Memory B cell (primary cell): ENCODE measurements at regions not wholly inside any gene's neighbourhood (a gene's known extent, or its start where the extent isn't known, plus 50 kb on each side); places are given as distances from the start of the nearest gene placed in this dataset.
"Not testable (repeated sequence)": the region's sequence is repeated elsewhere in the genome, so short reads cannot be mapped to it uniquely, and the experiment has no call there.

Experiments used
- ATAC-seq: fragments of 150-1000 bp; cut with Tn5 transposase; 2 replicates; pipeline ENCODE4 v1.10.0; 2021; ENCODE audit warnings: low read depth, mild to moderate bottlenecking, moderate library complexity
- DNase-seq, 2 donors: peaks; one replicate each; pipeline ENCODE4 v3.0.0; 2022; ENCODE audit warnings: low spot score in 2 of 2
- H3K27ac Mint-ChIP-seq: one replicate; pipeline ENCODE4 v1.8.0; 2022; ENCODE audit warnings: mild to moderate bottlenecking, moderate library complexity, mixed read lengths
- H3K27me3 Mint-ChIP-seq: one replicate; pipeline ENCODE4 v1.8.0; 2022; ENCODE audit warnings: mixed read lengths
- H3K36me3 Mint-ChIP-seq: one replicate; pipeline ENCODE4 v1.8.0; 2022; ENCODE audit warnings: mild to moderate bottlenecking, mixed read lengths
- H3K4me1 Mint-ChIP-seq: one replicate; pipeline ENCODE4 v1.8.0; 2022; ENCODE audit warnings: mixed read lengths
- H3K4me3 Mint-ChIP-seq: one replicate; pipeline ENCODE4 v1.8.0; 2022; ENCODE audit warnings: mild to moderate bottlenecking, moderate library complexity, mixed read lengths
- H3K9me3 Mint-ChIP-seq: one replicate; pipeline ENCODE4 v1.8.0; 2022; ENCODE audit warnings: mixed read lengths

DNA sequence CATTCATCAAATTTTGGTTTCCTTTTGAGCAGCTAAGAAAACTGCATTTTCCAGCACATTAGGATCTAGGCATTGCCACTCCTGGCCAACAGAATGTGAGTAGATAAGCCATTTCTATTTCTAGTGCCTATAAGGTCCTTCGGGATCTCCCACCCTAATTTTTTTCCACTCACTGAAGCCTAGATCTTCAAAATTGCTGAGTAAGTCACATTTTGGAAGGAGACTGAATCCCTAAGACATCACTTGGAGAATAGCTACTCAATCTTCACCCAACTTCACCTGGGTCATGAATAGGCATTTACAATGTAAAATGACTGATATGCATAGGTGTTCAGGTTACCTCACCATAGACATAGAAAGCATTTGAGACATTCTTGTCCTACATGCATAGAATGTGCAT lies 548.1 kb upstream of the GYPC start:
- Mint-ChIP-seq H3K36me3 (no peaks in the 10 kb centered on the region), H3K9me3 (peaks cover 5% of the 10 kb centered on the region), H3K4me3 (no peak overlapping the region), H3K4me1 (no peaks in the 10 kb centered on the region), H3K27me3 (no peaks in the 10 kb centered on the region), H3K27ac (no peak overlapping the region)
- DNase-seq (no peak), ATAC-seq (no peak)

DNA sequence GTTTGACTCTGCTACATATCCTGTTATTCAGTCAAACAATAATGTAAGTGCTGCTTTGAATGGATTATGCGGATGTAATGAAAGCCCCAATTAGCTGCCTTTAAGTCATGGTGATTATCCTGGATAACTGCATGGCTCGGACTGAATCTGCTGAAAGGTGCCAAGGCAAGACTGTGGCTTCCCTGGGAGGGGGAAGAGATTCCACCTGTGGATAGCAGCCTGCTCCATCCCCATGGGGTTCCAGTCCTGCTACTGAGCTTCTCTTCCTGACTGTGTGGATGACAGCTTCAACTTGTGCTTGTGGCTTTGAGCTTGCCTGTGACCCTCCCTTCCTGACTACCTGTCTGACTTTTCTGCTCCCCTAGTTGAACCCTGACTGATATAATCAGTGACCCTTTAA lies 540.0 kb upstream of the GYPC start:
- H3K27ac Mint-ChIP-seq: no peak overlapping the region
- ATAC-seq (no peak), DNase-seq (no peak)
- H3K4me3 Mint-ChIP-seq: no peak overlapping the region
- no peaks in the 10 kb centered on the region for H3K27me3 Mint-ChIP-seq
- no peaks in the 10 kb centered on the region for H3K36me3 Mint-ChIP-seq
- no peaks in the 10 kb centered on the region for H3K4me1 Mint-ChIP-seq
- H3K9me3 Mint-ChIP-seq: peaks cover 8% of the 10 kb centered on the region

DNA sequence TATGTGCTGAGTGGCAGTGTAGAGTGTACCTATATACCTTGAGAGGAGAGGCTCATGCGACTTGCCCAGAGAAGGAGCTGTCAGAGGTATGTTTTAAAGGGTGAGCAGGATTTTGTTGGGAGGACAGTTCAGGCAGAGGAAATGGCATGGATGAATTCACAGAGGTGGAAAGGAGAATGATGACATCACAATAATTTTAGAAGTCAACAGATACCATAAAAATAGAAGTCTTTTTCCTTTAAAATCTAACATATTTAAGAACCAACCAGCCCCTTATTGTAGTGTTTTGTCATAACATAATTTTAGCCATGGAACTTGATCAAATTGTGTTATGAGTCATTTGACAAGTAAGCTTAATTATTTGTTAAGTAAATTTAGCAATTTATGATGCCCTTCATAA lies 538.1 kb upstream of the GYPC start:
- H3K27me3 Mint-ChIP-seq: no peaks in the 10 kb centered on the region
- no peaks in the 10 kb centered on the region for H3K36me3 Mint-ChIP-seq
- H3K9me3 Mint-ChIP-seq: peaks cover 7% of the 10 kb centered on the region
- no peak overlapping the region for H3K27ac Mint-ChIP-seq
- no peak for ATAC-seq
- no peak for DNase-seq
- no peak overlapping the region for H3K4me3 Mint-ChIP-seq
- H3K4me1 Mint-ChIP-seq: no peaks in the 10 kb centered on the region

DNA sequence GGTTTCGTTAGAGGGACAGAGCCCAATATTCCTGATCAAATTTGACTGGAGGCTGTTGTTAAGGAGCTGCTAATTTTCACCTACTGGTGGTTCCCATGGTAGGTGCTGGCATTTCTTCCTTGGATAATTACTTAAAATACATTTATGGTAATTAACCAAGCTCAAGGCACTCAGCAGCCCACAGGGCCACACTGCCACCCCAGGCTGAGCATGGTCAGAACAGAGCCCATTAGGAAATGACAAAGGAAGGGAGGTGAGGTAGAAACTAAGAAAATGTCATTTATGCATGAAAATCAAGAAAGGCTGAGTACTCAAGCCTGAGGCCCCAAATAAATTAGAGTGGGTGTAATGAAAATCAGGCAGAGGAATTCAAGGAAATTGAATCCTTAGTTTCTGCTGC lies 510.2 kb upstream of the GYPC start:
- ATAC-seq (no peak), DNase-seq (no peak)
- H3K27me3 Mint-ChIP-seq: no peaks in the 10 kb centered on the region
- no peak overlapping the region for H3K4me3 Mint-ChIP-seq
- H3K9me3 Mint-ChIP-seq: peaks cover 9% of the 10 kb centered on the region
- H3K36me3 Mint-ChIP-seq: no peaks in the 10 kb centered on the region
- H3K27ac Mint-ChIP-seq: no peak overlapping the region
- H3K4me1 Mint-ChIP-seq: no peaks in the 10 kb centered on the region

DNA sequence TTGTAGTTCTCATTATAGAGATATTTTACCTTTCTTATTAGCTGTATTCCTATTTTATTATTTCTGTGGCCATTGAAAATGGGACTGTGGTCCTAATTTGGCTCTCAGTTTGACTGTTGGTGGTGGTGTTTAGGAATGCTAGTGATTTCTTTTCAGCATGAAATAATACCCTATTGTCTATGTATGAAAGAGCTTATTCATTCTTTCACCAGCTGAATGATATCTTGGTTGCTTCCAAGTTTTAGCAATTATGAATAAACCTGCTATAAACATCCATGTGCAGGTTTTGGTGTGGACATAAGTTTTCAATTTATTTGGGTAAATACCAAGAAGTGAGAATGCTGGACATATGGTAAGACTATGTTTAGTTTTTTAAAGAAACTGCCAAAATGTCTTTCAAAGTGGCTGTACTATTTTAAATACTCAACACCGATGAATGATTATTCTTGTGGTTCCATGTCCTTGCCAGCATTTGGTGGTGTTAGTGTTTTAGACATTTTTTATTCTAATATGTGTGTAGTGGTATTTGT lies 501.6 kb upstream of the GYPC start:
- DNase-seq (no peak), ATAC-seq (no peak)
- Mint-ChIP-seq H3K27ac (no peak overlapping the region), H3K4me3 (no peak overlapping the region), H3K36me3 (no peaks in the 10 kb centered on the region), H3K9me3 (peaks cover 10% of the 10 kb centered on the region), H3K27me3 (no peaks in the 10 kb centered on the region), H3K4me1 (no peaks in the 10 kb centered on the region)

DNA sequence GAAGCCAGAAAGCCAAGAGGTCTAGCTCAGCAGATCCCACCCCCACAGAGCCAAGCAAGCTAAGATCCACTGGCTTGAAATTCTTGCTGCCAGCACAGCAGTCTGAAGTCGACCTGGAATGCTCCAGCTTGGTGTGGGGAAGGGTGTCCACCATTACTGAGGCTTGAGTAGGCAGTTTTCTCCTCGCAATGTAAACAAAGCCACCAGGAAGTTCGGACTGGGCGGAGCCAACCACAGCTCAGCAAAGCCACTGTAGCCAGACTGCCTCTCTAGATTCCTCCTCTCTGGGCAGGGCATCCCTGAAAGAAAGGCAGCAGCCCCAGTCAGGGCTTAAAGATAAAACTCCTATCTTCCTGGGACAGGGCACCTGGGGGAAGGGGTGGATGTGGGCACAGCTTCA lies 495.0 kb upstream of the GYPC start:
- DNase-seq, H3K4me3 Mint-ChIP-seq, H3K27ac Mint-ChIP-seq, H3K4me1 Mint-ChIP-seq, H3K27me3 Mint-ChIP-seq, H3K36me3 Mint-ChIP-seq, H3K9me3 Mint-ChIP-seq, ATAC-seq: not testable (repeated sequence)

DNA sequence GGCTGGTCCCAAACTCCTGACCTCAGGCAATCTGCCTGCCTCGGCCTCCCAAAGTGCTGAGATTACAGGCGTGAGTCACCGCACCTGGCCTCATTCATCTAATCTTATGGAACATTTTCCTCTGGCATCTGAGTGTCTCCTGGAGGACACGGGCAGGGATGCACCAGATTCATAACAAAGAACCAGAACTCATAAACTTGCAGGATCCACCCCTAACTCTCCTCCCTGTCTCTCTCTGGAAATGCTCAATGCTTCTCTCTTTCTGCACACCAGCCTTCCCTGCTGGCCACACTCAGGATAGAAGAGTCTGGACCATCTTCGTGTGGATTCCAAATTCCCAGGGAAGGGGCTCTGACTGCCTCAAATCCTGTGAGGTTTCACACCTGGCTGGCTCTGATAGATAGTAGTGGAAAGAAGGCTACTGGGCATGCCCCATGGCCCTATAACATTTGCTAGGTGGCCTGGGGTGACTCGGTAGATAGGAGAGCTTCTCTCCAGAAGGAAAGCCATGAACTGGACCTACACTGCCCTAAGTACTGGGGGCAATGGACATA lies 483.2 kb upstream of the GYPC start:
- no peak for DNase-seq
- Mint-ChIP-seq H3K4me3 (no peak overlapping the region), H3K27ac (no peak overlapping the region), H3K4me1 (no peaks in the 10 kb centered on the region), H3K9me3 (peaks cover 4% of the 10 kb centered on the region), H3K36me3 (no peaks in the 10 kb centered on the region), H3K27me3 (no peaks in the 10 kb centered on the region)
- ATAC-seq: no peak

DNA sequence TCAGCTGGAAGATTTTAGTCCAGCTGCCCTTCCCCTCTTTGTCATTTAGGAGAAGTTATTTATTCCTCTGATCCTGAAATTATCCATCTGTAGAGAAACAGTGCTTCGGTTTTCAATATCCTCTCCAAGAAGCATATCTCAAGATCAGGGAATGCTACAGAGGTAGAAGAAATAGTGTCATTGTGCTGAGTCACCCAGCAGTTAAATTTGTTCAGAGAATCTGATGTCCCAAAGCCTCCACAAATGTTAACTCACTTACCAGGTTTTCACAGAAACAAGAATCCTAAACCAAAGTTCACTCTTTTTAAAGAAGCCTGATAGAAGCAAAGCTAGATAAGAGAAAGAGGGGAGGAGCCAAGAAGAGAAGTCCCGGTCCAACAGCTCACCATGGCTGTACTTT lies 480.7 kb upstream of the GYPC start:
- ATAC-seq (no peak), DNase-seq (no peak)
- H3K27me3 Mint-ChIP-seq: no peaks in the 10 kb centered on the region
- no peak overlapping the region for H3K4me3 Mint-ChIP-seq
- no peaks in the 10 kb centered on the region for H3K36me3 Mint-ChIP-seq
- peaks cover 4% of the 10 kb centered on the region for H3K9me3 Mint-ChIP-seq
- H3K27ac Mint-ChIP-seq: no peak overlapping the region
- H3K4me1 Mint-ChIP-seq: no peaks in the 10 kb centered on the region

DNA sequence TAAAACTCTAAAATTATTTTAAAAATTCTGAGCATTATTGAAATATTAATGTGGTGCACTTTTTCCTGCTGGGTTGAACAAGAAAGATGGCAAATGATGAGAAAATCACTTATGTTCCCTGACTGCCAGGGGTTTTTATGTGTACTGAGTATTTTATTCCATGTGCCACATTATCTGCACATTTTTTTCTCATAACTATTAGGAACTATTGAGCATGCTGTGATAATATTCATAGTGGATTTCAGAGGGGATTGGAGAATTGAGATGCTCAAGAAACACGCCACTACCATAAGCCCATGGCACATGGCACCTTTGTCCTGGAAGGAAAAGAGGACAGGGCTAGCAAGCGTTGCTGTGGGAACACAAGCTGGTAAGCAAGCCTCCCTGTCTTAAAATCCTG lies 478.5 kb upstream of the GYPC start:
- Mint-ChIP-seq H3K27me3 (no peaks in the 10 kb centered on the region), H3K27ac (no peak overlapping the region), H3K4me1 (no peaks in the 10 kb centered on the region), H3K36me3 (no peaks in the 10 kb centered on the region), H3K9me3 (no peaks in the 10 kb centered on the region), H3K4me3 (no peak overlapping the region)
- DNase-seq (no peak), ATAC-seq (no peak)

DNA sequence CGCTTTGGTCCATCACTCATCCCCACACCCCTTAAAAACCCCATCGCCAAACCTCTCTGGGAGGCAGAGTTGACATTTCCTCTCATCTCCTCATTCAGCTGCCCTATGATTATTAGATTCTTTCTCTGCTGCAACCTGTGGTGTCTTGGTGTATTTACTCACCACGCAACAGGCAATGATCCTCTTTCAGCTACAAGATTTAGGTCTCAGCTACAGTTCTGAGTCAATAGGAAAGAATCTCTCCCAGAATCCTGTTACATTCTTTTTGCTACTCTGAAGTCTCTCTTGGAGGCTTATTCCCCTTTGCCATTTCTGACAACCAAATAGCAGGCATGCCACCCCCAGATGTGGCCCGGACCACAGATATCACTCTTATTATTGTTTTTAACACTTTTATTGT lies 468.3 kb upstream of the GYPC start:
- Mint-ChIP-seq H3K27ac (no peak overlapping the region), H3K36me3 (no peaks in the 10 kb centered on the region), H3K9me3 (peaks cover 2% of the 10 kb centered on the region), H3K4me1 (no peaks in the 10 kb centered on the region), H3K4me3 (no peak overlapping the region), H3K27me3 (no peaks in the 10 kb centered on the region)
- DNase-seq (no peak), ATAC-seq (no peak)

DNA sequence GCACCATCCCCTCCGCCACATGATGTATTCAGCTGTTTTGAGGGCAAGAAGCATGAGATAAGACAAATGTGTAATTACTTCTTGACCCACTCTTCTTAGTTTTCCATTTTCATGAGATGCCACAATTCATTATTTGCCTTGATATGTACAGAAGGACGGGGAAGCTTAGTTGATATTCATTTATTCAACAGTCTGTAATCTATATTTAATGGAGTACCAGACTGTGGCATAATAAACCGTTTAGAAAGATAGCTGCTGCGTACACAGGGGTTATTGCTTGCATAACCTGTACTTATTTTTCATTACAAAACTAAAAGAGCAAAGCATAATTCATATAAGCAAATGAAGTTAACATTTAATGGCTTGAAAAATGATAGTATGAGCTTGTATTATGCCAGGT lies 466.4 kb upstream of the GYPC start:
- Mint-ChIP-seq H3K27me3 (no peaks in the 10 kb centered on the region), H3K4me3 (no peak overlapping the region), H3K36me3 (no peaks in the 10 kb centered on the region), H3K9me3 (peaks cover 2% of the 10 kb centered on the region), H3K27ac (no peak overlapping the region), H3K4me1 (no peaks in the 10 kb centered on the region)
- DNase-seq (no peak), ATAC-seq (no peak)

DNA sequence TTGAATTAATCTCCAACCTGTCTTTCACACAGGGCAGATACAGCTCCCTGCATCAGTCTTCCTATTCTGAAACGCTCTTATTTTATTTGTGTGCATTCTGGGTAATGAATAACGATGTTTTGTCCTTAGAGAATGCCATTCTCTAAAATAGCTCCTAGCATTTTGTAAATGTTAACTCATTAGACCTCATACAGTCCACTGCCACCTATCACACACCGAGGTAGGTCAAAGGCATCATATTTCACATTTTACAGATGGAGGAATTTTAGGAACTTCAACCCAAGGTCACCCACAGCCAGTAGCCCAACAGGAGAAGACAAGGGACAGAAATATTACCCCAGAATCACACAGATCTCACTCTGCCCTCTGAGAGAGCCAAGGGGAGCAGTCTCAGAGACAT lies 455.4 kb upstream of the GYPC start:
- Mint-ChIP-seq H3K4me3 (no peak overlapping the region), H3K9me3 (peaks cover 3% of the 10 kb centered on the region), H3K27me3 (no peaks in the 10 kb centered on the region), H3K27ac (no peak overlapping the region), H3K36me3 (no peaks in the 10 kb centered on the region), H3K4me1 (no peaks in the 10 kb centered on the region)
- DNase-seq: no peak
- ATAC-seq: no peak

DNA sequence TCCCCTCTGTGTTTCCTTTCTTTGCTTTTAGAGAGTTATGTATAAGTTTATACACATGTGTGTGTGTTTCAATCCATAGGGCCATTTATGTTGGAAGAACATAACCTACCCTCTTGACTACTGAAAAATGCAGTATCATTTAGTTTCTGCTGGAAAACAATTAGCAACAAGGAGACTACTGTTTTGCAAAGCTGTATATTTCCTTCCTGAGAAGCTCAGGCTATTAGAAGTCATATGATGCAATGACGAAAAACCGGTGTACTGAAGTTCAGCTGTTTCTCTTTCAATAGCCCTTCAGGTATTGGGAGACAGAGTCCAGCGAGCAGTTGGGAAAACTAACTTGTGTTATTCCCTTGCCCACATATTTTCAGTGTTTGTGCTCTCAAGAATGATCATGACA lies 447.7 kb upstream of the GYPC start:
- Mint-ChIP-seq H3K36me3 (no peaks in the 10 kb centered on the region), H3K27me3 (no peaks in the 10 kb centered on the region), H3K4me1 (no peaks in the 10 kb centered on the region), H3K4me3 (no peak overlapping the region), H3K9me3 (peaks cover 3% of the 10 kb centered on the region), H3K27ac (no peak overlapping the region)
- ATAC-seq: no peak
- DNase-seq: no peak

DNA sequence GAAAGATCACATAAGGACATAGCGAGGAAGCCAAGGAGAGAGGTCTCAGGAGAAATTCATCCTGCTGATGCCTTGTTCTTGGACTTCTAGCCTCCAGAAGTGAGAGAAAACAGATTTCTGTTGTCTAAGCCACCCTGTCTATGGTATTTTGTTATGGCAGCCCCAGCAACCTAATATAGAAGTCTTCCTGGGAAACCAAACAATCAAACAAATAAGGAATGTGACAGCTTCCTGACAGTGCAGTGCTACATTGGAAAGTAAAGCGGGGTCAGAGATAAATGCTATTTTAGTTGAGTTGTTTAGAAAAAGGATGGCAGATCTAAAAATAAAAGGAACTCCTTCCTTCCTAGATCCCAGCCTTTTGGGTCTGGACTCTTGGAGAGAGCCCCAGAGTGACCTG lies 443.2 kb upstream of the GYPC start:
- Mint-ChIP-seq H3K36me3 (no peaks in the 10 kb centered on the region), H3K27ac (no peak overlapping the region), H3K9me3 (no peaks in the 10 kb centered on the region), H3K27me3 (no peaks in the 10 kb centered on the region), H3K4me3 (no peak overlapping the region), H3K4me1 (no peaks in the 10 kb centered on the region)
- DNase-seq (no peak), ATAC-seq (no peak)

DNA sequence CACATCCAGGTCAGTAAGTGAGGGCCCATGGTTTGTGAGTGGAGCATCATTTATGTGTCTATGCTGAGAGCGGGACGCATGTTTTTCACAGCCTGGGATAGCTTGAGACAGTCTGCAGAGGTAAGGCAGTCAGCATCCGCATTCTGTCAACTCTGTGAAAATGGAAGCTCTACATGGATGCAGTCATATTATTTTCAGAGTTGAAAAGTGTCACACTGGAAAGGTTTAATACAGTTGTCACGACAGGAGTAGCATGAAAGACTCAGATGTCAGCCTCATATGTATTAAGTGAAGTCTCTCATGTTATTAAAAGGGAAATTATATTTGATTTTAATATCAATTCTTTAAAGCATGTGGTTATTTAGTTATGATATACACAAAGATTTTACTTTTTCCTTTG lies 436.9 kb upstream of the GYPC start:
- DNase-seq (no peak), ATAC-seq (no peak)
- H3K27ac Mint-ChIP-seq: no peak overlapping the region
- H3K4me3 Mint-ChIP-seq: no peak overlapping the region
- H3K36me3 Mint-ChIP-seq: peaks cover 2% of the 10 kb centered on the region
- H3K27me3 Mint-ChIP-seq: no peaks in the 10 kb centered on the region
- H3K4me1 Mint-ChIP-seq: no peaks in the 10 kb centered on the region
- H3K9me3 Mint-ChIP-seq: peaks cover 2% of the 10 kb centered on the region
